ENCODE measurements at regions not wholly inside any gene's neighbourhood (a gene's known extent, or its start where the extent isn't known, plus 50 kb on each side); places are given as distances from the start of the nearest gene placed in this dataset.

GRCh38 chr15:47337106-47337505 lies 380.2 kb upstream of the SEMA6D start:
- TF ChIP-seq ZFX (IDR thresholded peaks at IDR 0.05; ENCODE audit: borderline replicate concordance) (no peak), CTCF (IDR thresholded peaks at IDR 0.05) (no peak)
- H3K27ac ChIP-seq, result no peak overlapping the region

GRCh38 chr15:47337836-47338235 lies 379.5 kb upstream of the SEMA6D start:
- no peak for TF ChIP-seq CTCF (IDR thresholded peaks at IDR 0.05)
- TF ChIP-seq ZFX (IDR thresholded peaks at IDR 0.05; ENCODE audit: borderline replicate concordance), result no peak
- no peak overlapping the region for H3K27ac ChIP-seq

DNA sequence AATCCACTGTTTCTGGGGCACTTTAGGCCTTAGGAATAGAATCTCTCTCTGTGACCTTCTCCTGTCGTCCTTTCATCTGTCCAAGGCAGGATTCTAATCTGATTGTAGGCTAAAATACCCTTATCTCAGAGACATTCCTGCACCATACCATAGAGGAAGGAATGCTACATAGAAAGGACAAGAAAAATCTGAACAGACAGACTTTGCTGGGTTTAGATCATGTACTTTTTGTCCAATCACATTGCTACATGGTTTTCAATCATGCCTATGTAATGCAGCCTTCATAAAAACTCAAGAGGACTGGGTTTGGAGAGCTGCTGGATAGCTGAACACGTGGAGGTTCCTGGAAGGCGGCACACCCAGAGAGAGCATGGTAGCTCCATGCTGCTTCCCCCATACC lies 378.5 kb upstream of the SEMA6D start:
- TF ChIP-seq ZFX (IDR thresholded peaks at IDR 0.05; ENCODE audit: borderline replicate concordance), result no peak
- TF ChIP-seq CTCF (IDR thresholded peaks at IDR 0.05), result no peak
- H3K27ac ChIP-seq, result no peak overlapping the region

DNA sequence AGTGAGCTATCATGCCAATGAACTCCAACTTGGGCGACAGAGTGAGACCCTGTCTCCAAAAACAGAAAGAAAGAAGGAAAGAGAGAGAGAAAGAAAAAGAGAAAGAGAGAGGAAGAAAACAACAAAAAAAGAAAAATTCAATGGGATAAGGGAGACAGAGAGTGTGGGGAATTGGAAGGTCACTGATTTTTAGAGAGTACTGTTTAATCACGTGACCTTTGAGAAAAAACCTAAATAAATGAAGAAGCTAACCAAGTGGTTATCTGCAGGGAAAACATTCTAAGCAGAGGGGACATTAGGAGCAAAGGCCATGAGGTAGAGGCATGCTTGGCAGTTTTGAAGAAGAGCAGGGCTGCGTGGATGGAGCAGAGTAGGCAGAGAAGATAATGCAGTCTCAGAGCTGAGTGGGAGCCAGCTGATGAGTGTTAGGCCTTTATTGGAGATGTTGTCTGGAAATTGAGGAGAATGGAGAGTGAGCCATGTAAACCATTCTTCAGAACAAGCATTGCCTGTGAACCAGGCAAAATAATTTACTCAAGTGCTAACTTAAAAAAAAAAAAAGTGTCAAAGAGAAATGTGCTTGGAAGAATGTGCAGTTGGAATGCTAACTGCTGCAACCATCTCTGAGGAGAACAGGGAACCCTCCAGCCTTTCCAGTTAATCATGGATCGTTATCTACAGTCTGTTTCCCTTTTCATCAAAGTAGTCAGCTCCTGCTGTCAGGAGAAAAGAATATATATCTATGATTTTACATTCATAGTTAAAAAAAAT lies 377.3 kb upstream of the SEMA6D start:
- TF ChIP-seq CTCF (IDR thresholded peaks at IDR 0.05) (no peak), ZFX (IDR thresholded peaks at IDR 0.05; ENCODE audit: borderline replicate concordance) (no peak)
- no peak overlapping the region for H3K27ac ChIP-seq

DNA sequence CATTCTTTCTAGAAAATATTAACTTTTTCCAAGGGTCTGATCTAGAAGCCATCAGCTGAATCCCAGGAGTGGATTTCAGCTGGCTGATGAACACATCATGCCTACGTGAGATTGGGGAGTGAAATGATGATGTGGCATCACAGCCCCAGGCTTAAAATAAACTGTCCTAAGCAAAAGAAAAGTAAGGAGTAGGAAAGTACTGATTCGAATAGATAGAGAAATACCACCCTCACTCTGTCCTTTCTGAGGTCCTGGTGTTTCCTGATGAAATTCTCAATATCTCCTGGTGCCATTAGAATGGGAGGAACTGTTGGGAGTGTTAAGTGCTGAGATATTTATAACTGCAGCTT lies 376.8 kb upstream of the SEMA6D start:
- H3K27ac ChIP-seq, result no peak overlapping the region
- TF ChIP-seq CTCF (IDR thresholded peaks at IDR 0.05) (no peak), ZFX (IDR thresholded peaks at IDR 0.05; ENCODE audit: borderline replicate concordance) (no peak)

GRCh38 chr15:47349179-47349578 lies 368.1 kb upstream of the SEMA6D start:
- no peak overlapping the region for H3K27ac ChIP-seq
- TF ChIP-seq CTCF (IDR thresholded peaks at IDR 0.05) (no peak), ZFX (IDR thresholded peaks at IDR 0.05; ENCODE audit: borderline replicate concordance) (no peak)

GRCh38 chr15:47351501-47351900 lies 365.8 kb upstream of the SEMA6D start:
- no peak overlapping the region for H3K27ac ChIP-seq
- TF ChIP-seq CTCF (IDR thresholded peaks at IDR 0.05), result no peak
- no peak for TF ChIP-seq ZFX (IDR thresholded peaks at IDR 0.05; ENCODE audit: borderline replicate concordance)
